ENCODE measurements at regions not wholly inside any gene's neighbourhood (a gene's known extent, or its start where the extent isn't known, plus 50 kb on each side); places are given as distances from the start of the nearest gene placed in this dataset.

DNA sequence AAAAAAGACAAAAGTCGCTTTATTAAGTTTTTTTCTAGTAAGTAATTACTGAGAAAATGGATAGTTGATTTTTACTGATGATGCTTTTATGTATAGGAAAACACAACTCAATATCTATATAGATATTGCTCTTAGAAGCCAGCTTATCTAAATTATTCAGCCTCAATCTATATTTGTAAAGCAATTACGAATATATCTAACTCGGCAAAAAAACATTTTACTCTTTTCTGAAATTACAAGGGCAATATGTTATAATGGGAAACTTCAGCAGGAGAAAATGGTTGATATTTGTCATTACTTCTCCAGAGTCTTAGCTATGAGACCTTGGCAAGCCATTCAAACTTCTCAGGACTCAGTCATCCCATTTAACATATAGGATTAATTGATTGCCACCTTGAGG, 228.5 kb downstream of the SLC7A11 start:
- TF ChIP-seq, protein P1, sequence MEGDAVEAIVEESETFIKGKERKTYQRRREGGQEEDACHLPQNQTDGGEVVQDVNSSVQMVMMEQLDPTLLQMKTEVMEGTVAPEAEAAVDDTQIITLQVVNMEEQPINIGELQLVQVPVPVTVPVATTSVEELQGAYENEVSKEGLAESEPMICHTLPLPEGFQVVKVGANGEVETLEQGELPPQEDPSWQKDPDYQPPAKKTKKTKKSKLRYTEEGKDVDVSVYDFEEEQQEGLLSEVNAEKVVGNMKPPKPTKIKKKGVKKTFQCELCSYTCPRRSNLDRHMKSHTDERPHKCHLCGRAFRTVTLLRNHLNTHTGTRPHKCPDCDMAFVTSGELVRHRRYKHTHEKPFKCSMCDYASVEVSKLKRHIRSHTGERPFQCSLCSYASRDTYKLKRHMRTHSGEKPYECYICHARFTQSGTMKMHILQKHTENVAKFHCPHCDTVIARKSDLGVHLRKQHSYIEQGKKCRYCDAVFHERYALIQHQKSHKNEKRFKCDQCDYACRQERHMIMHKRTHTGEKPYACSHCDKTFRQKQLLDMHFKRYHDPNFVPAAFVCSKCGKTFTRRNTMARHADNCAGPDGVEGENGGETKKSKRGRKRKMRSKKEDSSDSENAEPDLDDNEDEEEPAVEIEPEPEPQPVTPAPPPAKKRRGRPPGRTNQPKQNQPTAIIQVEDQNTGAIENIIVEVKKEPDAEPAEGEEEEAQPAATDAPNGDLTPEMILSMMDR (IDR thresholded peaks at IDR 0.05): no peak
- no peak for TF ChIP-seq EP300 (IDR thresholded peaks at IDR 0.05)

All from upper lobe of left lung (tissue), 4 donors.